ENCODE measurements at regions not wholly inside any gene's neighbourhood (a gene's known extent, or its start where the extent isn't known, plus 50 kb on each side); places are given as distances from the start of the nearest gene placed in this dataset.

DNA sequence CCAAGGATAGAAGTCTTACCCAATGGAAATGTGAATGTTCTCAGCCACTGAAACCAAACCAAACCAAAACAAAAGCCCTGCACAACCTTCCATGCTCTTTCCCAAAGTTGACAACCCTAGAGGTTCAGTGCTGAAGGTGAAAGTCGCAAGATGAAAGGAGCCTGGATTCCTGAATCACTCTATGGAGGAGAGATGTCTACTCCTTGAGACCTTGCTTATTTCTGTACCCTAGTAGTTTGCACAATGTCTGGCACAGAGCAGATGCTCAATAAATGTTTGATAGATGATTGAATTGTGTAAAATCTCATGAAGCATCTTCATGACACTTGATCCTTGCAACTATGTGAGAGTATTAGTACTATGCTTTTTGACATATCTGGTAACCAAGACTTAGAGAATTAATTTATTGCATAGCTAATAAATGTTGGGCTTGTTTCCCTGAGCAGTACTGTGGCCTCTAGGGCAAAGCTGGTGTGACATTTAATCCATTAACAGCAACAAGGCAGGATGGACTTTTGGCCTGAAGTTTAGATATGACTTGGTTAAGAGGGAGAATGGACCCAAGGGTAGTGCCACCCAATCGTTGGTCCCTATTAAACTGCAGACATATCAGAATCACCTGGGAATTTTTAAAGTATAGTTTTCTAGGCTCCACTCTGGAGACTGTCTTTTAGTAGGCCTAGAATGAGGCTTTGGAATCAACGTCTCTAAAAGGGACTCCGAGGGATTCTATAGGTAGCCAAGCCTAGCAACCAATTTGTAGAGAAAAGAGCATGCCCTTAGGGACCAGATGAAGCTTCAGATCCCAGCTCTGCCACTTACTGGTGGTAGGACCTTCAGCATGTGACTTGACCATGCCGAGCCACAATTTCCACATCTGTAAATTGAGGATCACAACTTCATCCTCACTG lies 145.9 kb downstream of the DDX1 start:
- TF ChIP-seq POLR2AphosphoS5 (IDR thresholded peaks at IDR 0.05; ENCODE audit: low read depth, low read length) (no peak), REST (IDR thresholded peaks at IDR 0.05; ENCODE audit: insufficient read depth in 1 of 2, low read depth in 2 of 2, low read length in 1 of 2) (no peak)
- TF ChIP-seq, protein P1, sequence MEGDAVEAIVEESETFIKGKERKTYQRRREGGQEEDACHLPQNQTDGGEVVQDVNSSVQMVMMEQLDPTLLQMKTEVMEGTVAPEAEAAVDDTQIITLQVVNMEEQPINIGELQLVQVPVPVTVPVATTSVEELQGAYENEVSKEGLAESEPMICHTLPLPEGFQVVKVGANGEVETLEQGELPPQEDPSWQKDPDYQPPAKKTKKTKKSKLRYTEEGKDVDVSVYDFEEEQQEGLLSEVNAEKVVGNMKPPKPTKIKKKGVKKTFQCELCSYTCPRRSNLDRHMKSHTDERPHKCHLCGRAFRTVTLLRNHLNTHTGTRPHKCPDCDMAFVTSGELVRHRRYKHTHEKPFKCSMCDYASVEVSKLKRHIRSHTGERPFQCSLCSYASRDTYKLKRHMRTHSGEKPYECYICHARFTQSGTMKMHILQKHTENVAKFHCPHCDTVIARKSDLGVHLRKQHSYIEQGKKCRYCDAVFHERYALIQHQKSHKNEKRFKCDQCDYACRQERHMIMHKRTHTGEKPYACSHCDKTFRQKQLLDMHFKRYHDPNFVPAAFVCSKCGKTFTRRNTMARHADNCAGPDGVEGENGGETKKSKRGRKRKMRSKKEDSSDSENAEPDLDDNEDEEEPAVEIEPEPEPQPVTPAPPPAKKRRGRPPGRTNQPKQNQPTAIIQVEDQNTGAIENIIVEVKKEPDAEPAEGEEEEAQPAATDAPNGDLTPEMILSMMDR (IDR thresholded peaks at IDR 0.05): no peak
